ENCODE measurements at regions not wholly inside any gene's neighbourhood (a gene's known extent, or its start where the extent isn't known, plus 50 kb on each side); places are given as distances from the start of the nearest gene placed in this dataset.

DNA sequence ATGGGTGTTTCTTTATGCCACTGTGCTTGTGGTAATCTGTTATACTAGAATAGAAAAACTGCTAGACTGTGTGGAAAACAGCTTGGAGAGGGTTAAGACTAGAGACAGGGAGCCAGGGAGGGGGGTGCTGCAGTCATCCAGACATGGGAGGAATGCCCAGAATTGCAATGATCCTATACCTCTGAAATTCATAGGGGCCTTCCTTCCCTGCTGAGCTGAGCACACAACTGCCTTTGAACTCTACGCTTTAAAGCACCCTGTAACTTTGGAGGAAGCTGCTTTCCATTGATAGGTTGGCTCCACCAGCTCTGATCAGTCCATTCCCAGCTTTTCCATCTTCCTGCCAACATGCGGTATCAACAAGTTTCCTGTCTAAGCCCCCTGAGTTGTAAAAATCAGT lies 155.9 kb upstream of the RASGEF1B start:
- peak; percentile 31 for DNase-seq

DNA sequence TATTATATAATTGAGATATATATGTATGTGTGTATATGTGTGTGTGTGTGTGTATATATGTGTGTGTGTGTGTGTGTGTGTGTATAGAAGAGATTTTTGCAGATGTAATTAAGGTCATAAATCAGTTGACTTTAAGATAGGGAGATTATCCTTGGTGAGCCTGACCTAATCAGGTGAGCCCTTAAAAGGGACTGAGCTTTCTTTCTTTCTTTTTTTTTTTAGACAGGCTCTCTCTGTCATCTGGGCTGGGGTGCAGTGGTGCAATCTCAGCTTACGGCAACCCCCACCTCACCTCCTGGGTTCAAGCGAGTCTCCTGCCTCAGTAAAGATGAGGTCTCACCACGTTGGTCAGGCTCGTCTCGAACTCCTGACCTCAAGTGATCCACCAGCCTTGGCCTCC lies 155.1 kb upstream of the RASGEF1B start:
- DNase-seq: no peak

DNA sequence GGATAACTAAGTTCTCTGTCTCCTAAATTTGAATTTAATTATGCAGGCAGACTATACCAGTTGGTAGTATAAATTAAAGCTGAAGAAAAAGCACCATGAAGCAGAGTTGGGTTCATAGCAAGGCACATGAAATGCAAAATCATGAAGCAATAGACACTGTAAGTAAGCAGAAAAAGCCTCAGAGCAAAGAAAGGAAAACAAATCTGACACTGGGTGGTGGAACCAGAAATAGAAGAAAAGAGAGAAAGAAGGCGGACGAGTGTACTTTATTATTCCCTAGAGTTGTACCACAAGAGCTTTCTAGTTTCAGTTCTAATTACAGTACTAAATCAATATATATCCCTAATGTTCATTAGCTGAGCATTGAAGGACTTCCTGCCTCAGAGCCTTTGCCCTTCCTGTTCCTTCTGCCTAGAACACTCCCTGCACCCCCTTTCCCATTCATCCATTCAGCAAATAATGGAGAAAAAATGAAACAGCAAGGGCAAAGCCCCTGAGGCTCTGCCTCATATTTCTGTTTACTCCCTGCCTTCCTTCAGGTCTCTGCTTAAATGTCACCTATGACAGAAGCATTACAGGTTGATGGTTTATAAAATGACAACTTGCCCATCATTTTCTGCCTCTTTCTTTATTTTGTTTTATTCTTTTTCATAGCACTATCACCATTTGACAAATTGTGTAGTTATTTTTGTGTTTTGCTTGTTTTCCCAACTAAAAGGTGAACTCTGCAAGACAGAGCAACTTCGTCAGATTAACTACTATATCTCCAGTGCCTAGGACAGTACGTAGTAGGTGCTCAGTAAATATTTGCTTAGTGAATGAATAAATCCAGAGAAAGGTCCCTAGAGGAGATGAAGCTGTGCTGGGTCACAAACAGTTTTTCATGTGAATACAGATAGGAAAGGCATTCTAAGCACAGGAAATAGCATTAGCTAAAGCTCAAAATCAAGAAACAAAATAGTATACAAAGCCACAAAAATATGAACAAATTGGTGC lies 154.0 kb upstream of the RASGEF1B start:
- DNase-seq: no peak

DNA sequence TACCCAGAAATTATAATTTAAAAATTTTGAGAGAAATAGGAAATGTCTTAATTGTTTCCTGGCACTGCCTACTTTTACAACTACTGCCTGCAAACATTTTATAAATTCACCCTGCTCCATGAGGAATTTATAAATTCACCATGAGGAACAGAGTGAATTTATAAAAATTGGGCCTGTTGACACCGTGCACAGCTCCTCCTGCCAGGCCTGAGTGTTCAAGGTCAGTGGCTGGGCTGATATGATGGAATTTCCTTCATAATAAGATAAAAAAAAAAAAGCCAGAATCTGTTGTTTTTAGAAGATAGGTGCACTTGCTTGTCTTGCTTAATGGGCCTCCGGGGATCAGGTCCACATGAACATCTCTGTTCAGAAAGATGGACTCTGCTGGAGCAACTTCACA lies 151.7 kb upstream of the RASGEF1B start:
- DNase-seq: no peak

DNA sequence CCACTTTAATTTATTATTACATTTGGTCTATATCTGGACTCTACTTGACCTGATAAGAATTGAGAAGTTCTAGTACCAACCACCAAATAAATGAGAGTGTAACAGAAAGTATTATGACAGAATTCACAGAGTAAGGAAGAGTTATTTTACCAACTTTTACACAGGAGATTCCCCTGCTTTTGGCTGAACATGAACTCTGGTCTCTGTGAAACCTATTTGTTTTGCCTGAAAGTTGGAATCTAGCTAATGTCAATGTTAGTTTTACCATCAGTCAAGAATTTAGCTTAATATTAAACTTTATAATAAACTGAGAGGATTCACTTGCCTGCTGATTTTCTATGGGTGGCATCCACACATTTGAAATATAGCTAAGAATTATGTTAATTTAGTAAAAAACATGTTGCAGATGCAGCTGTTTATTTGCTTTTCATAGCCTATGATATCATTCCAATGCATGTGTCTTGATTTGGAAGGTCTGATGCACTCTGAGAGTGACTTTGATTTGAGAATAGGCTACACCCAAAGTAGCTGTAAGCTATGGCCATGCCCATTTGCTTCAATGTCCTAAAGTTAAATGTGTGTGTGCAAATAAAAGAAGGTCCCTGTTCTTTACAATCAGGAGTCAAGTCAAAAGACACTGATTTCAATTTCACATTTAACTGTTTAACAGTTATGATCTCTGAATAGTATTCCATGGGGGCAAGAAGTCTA lies 150.9 kb upstream of the RASGEF1B start:
- DNase-seq: no peak

DNA sequence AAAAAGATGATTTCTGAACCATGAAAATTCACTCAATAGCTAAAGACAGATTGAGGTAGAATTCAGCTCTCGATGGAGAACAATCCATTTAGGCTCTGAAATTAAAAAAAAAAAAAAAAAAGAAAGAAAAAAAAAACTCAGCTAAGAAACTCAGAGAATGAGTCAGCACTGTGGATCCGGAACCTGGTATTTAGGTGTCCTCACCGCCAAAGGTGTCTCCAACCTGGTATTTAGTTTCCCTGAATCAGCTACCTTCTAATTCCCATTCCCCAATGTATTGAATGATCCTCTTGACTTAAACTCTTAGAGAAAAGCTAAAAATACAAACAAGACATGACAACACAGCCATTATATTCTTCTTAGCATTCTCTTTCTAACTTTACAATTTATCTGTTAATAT lies 150.3 kb upstream of the RASGEF1B start:
- DNase-seq: no peak

DNA sequence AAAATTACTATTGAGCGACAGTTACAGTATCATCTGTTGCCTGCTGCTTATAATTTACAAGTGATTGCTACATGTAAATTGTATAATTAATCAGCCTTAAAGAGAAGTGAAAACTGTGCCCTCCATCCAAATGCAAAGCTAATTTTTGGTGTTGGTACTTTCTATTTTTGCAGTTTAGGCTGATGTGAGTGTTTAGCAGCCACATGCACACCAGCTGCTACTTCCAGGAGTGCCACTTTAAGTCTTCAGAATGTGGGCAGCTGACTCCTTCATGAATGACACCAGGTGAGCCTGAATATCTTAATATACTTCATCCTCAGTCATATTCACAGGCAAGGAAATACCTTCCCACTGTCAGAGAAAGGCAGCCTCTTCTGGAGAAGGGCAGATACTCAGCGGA lies 149.8 kb upstream of the RASGEF1B start:
- DNase-seq: no peak

DNA sequence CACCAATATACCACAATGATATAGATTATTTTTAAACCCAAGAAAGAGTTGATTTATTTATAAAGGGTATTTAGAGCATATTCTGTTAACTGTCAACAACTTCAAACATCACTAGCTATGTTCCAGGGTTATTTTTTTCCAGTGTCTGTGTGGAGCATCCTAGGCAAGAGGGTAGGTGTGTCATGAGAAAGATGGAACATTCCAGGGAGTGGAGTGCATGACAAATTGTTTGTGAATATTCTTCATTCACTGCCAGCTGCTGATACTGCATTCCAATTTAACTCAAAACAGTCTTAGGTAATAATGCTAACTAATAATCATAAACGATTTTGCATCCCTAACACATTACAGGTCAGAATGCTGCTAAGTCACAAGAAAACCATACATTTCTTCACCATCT lies 148.7 kb upstream of the RASGEF1B start:
- no peak for DNase-seq

DNA sequence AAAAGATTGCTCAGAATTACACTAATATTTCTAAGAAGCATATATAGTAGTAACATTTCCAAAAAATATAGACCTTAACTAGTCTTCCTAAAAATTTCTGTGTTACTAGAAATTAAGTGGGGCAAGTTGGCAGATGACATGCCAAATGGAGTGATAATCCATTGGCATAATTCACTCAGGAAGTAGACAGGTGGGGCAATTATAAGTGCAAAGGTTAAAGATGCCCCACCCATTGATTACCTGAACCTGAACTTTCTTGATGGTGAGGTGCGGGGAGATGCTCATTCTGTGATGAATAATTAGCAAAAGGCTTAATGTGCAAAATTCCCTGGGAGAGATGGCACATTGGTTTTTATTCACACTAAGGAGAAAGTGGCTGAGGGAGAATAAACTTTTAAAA lies 145.8 kb upstream of the RASGEF1B start:
- DNase-seq: no peak

DNA sequence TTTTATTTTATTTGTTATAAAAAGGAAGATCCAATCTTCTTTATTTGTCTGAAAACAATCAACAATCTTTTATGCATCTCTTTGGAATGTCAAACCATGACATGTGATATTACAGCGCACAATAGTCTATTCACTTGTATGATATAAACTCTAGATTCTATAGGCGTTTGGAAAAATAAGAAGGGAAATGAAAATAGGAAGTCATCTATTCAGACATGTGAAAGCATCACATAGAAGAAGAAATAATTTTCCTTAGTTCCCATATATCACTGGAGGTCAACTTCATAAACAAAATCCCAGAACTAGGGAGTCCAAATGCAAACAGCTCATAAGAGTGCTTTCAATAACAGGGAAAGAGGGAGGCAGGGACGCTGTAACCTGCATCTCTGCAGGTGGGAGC lies 139.5 kb upstream of the RASGEF1B start:
- no peak for DNase-seq

DNA sequence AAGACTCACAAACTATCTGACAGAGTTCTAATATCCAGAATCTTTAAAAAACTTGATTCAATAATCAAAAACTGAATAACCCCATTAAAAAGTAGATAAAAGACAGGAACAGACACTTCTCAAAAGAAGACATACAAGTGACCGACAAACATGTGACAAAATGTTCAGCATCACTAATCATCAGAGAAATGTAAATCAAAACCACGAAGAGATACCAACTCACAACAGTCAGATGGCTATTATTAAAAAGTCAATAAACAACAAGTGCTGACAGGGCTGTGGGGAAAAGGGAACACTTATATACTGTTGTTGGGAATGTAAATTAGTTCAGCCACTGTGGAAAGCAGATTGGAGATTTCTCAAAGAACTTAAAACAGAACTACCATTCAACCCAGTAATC lies 138.1 kb upstream of the RASGEF1B start:
- no peak for DNase-seq

DNA sequence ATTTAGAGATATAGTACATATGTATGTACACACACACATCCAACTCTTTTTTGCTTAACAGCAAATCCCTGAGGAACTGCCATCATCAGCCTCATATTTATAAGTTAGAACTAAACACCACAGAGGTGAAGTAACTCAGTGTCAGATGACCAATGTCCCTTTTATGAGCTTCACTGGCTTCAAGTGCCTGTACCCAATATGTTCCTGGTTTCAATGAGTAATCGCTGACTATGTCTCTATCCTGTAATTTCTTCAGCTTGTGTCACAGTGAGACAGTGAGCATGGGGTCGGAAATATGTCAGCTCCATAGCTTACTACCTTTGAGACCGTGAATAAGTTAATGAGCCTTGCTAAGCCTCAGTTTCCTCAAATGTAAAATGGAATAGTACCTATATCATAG lies 136.2 kb upstream of the RASGEF1B start:
- DNase-seq: no peak

DNA sequence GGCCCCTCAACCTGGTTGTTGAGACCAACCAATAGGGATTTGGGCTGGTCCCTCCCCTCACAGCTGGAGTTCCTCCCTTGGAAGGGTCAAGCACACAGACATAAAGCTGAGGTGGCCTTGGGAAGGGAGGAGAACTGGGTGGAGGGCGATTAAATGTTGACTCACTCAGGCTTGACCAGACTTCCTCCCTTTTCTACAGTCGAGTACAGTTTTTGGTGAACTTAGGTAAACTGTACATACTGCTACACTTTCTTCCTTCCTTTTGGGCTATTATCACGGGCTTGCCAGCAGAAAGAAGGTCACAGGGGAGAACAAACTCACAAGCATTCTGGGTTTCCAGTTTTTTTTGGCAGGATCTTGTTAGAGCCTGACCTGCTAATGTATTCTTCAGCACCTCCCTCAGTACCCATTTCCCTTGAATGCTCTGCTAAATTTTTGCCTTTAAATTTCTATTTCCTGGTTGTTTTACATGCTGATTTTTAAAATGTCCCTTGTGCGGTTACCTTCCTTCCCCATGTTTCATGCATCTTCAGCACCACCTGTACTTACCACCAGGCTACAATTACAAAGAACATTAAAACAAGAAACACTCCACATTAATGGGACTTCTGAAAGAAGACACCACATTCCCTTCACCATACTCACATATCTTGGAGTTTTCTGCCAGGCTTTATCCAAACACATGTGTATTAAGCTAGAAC lies 135.2 kb upstream of the RASGEF1B start:
- no peak for DNase-seq

DNA sequence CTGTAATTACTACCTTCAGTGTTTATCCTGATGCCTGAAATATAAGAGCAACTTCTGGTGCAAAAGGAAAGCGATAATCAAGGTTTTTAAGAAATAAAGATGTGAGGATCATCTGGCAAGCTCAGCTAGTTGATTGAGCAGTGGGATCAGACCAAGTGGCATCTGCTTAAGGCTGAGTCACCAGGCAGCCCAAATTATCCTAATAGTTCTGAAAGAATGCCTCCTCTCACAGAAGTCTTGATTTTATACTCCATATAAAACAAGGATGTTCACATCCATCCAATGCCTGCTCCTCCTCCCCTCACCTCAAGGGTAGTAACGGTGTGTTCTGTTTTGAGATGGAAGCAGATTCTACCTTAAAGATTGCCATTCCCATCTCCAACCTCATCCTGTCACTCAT lies 134.5 kb upstream of the RASGEF1B start:
- no peak for DNase-seq

DNA sequence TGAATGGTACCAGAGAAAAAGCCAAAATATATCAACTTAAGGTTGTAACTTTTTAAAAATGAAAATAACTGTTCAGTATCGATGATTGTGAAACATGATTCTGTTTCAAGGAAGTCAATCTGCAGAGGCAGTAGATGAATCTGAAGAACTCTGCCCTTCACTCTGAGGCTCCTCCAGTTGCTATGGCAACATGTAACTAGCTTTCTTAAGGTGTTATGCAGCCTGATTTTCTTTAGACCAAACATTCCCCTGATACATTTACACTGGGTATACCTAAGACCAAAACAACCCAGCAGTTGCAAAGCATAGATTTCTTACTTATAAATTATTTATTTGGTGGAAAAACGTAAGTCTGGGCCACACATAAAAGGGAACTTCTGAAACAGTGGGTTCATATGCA lies 133.6 kb upstream of the RASGEF1B start:
- no peak for DNase-seq

DNA sequence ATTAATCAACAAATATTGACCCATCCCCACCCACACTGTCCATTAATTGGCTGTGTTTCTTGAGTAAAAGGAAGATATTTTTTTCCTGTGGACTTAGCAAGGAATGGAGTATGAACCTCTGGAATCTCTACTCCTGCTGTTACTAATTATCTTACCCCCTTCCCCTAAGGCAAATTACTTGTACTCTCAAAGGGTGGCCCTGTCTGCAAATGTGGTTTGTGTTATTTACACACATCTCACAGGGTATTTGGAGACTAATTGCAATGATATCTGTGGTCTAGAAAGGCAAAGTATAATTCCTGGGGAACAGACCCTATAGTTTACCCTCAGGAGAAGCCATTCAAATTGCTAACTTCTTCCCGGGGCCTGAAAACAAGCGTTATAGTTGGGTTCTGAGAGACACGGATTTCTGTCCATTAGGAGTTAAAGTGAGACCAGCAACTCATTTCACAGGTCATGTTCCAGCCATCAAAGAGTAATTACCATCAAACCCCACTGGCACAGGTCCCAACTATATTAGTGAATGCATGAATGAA lies 133.0 kb upstream of the RASGEF1B start:
- no peak for DNase-seq

DNA sequence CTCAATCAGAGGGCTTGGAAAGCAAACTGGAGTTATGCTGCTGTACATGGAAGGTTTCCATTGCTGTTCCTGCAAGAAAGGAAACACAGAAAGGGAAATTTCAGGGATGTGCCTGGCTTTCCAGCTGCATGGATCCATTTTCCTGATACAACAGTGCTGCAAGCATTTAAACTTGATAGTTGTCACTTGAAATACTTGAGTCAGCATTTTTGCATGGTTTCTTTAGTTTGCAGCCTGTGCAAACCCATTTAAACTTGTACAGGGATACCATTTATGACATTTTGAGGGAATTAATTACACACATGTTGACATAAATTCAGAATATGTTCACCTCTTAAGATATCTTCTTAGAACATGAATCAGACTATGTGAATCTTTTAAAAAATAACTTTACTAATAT lies 131.1 kb upstream of the RASGEF1B start:
- DNase-seq: no peak

DNA sequence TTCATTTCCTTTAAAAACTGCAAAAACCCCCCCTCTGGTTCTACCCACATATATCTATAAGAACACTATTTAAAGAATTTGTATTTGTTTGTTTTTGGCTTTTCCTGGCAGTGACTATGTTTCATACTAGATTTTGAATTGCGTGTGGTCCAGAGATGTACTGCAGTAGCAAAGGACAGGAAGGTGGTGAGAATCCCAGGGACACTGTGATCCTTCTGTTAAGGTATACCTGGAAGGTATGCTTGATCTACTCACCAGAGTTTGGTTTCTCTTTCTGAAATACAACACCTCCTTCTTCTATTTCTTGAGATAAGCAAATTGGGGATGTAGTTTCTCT lies 129.6 kb upstream of the RASGEF1B start:
- no peak for DNase-seq

DNA sequence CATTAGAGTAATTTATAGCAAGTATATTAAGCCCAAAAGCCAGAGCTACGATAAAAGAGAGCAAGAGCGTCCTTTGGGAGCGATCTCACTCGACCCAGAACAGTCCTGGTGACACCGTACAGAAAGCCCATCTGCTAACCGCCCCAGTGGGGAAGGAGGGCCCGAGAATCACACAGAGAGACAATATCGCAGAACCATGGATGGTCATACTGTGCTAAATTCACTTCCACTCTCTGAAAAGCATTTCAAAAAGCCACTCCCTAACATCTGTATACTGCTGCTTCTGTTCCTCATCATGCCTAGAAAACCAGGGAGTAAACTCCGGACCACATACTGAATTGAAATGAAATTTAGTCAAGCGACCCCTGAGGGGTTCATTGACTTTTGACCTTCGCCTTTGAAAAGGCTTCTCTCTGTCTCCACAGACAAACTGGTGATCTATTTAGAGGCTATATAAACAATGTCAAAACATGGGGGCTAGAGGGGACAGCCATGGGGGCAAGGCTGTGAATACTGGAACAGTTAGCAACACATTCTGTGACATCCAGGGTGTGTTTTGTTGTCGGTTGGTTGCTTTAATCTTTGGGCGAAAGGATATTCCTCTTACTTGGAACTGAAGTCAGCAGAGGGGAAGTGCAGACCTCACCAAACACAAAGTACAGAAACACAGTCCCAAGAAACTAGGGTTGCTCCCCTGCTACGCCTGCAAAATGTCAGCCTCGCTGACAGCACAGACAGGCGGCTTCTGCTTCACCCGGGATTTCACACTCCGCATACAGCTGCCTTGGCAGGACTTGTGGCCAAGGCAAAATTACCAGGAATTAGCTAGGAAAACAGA lies 129.0 kb upstream of the RASGEF1B start:
- DNase-seq: peak; percentile 53

DNA sequence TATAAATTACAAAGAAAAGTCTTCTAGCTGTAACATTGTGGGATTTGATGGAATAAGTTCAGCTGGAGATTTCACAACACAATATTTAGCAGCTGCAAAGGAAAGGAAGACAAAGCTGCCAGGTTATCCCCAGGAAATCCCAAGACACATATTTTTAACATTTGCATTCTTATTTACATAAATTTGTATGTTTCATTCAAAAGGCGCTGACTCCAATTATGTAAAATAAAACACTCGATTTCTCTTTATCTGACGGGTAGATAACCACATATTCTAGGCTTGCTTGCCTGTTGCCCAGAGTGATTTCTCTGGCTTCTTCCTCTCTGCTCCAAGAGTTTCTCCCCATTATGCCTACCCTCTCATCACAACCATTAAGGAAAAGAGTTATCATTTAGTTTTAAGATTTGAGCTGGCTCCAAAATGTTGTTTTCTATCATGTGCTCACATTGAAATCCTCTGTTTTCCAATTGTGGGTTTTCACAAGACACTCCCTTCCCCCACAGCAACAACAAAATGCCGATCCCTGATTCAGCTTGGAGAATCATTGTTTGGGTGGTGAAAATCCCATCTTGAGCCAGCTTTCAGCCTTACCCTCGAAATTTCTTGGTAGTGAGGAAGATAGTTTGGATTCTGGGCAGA lies 128.2 kb upstream of the RASGEF1B start:
- peak; percentile 41 for DNase-seq

DNA sequence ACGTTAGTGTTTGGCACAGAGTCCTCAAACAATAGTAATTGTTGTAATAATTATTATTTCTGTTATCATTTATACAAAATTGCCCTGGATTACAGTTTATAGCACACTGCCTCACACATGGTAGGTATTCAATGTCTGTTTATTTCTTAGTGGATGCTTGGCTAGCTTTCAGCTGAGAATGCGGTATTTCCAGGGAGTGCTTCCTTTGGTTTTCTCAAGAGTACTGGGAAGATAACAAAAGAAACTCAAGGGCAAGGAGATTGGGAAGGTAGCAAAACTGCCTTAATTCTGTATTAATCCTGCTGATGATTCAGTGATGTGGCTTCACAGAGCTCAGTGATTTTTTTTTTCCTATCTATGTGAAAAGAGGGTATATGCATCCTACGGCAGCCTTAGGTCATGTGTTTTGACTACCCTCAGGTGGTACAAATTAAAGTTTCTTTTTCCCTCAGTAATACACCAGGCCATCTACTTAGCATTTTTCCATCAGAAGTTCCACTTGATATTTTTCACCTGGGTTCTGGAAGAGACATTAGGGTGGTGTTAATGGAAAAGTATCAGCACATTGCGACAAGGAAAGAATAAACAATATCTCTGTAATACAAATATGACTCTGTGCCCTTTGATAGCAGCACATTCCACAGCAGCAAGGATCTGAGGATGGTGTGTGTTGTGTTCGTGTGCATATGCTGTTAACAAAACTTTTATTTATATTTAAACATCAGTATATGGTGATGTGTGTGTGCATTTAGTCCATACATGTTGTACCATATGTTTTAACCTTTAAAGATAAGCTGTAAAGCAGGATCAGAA lies 124.3 kb upstream of the RASGEF1B start:
- no peak for DNase-seq

Data from skin of body (tissue), 1 donor.